ENCODE measurements at regions not wholly inside any gene's neighbourhood (a gene's known extent, or its start where the extent isn't known, plus 50 kb on each side); places are given as distances from the start of the nearest gene placed in this dataset.

DNA sequence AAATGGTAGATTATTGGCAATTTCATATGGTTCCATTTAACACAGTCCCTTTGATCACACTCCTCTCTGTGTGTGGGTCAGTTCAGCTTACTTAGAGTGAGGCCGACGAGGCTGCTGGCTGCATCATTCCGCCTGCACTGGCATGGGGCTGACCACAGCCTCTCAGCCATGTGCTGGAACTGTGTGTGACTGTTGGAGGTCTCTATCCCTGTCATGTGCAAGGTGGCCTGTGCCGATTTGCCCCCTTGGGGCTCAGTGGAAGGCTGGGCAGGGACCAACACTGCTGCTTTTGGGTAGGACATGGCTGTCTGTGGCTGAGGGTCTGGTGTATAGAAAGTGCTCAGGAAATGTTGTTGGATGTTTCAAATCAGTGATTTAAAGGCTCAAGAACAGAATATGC is 454.0 kb upstream of the HS6ST1 start:
- no peak overlapping the region for H3K27ac ChIP-seq
- POLR2A ChIA-PET (ENCODE audit: unreplicated experiment): no interaction called here
- H3K9me2 ChIP-seq (ENCODE audit: insufficient read depth): no peaks in the 10 kb centered on the region
- intact Hi-C loops (cut with micrococcal nuclease; ENCODE audit: unreplicated experiment): no loop called here
- H3K27me3 ChIP-seq (ENCODE audit: insufficient read depth, low read depth): peaks cover 42% of the 10 kb centered on the region
- no peaks in the 10 kb centered on the region for H3K36me3 ChIP-seq (ENCODE audit: low read depth)
- no peaks in the 10 kb centered on the region for H3K79me2 ChIP-seq (ENCODE audit: low read depth)
- no peak overlapping the region for H3K4me2 ChIP-seq
- TF ChIP-seq, protein P1, sequence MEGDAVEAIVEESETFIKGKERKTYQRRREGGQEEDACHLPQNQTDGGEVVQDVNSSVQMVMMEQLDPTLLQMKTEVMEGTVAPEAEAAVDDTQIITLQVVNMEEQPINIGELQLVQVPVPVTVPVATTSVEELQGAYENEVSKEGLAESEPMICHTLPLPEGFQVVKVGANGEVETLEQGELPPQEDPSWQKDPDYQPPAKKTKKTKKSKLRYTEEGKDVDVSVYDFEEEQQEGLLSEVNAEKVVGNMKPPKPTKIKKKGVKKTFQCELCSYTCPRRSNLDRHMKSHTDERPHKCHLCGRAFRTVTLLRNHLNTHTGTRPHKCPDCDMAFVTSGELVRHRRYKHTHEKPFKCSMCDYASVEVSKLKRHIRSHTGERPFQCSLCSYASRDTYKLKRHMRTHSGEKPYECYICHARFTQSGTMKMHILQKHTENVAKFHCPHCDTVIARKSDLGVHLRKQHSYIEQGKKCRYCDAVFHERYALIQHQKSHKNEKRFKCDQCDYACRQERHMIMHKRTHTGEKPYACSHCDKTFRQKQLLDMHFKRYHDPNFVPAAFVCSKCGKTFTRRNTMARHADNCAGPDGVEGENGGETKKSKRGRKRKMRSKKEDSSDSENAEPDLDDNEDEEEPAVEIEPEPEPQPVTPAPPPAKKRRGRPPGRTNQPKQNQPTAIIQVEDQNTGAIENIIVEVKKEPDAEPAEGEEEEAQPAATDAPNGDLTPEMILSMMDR (conservative IDR thresholded peaks at IDR 0.05): no peak
- no peak for TF ChIP-seq EZH2 (IDR thresholded peaks at IDR 0.05; ENCODE audit: low read depth)
- DNase-seq: no peak
- CTCF ChIA-PET: no interaction called here
- no peak overlapping the region for H2AFZ ChIP-seq
- H3F3A ChIP-seq (ENCODE audit: insufficient read depth, low read depth): no peaks in the 10 kb centered on the region
- no peaks in the 10 kb centered on the region for H4K20me1 ChIP-seq (ENCODE audit: insufficient read depth)
- H3K4me3 ChIP-seq: no peak overlapping the region
- no peaks in the 10 kb centered on the region for H3K4me1 ChIP-seq (replicated peaks; ENCODE audit: insufficient read depth)
- BruUV-seq (replicated peaks): no TSS peak
- no peaks in the 10 kb centered on the region for H3K9me3 ChIP-seq (ENCODE audit: insufficient read depth, low read depth)

- DNase-seq: no peak
- H3K79me2 ChIP-seq (ENCODE audit: low read depth): no peaks in the 10 kb centered on the region
- H3K36me3 ChIP-seq (ENCODE audit: low read depth): no peaks in the 10 kb centered on the region
- no peak overlapping the region for H3K4me2 ChIP-seq
- no peak overlapping the region for H3K27ac ChIP-seq
- no TSS peak for BruUV-seq (replicated peaks)
- no peaks in the 10 kb centered on the region for H3K9me3 ChIP-seq (ENCODE audit: insufficient read depth, low read depth)
- no peaks in the 10 kb centered on the region for H3K4me1 ChIP-seq (replicated peaks; ENCODE audit: insufficient read depth)
- intact Hi-C loops (cut with micrococcal nuclease; ENCODE audit: unreplicated experiment): no loop called here
- H3K9me2 ChIP-seq (ENCODE audit: insufficient read depth): no peaks in the 10 kb centered on the region
- POLR2A ChIA-PET (ENCODE audit: unreplicated experiment): no interaction called here
- H3F3A ChIP-seq (ENCODE audit: insufficient read depth, low read depth): no peaks in the 10 kb centered on the region
- no peaks in the 10 kb centered on the region for H4K20me1 ChIP-seq (ENCODE audit: insufficient read depth)
- no peak overlapping the region for H2AFZ ChIP-seq
- TF ChIP-seq, protein P1 (conservative IDR thresholded peaks at IDR 0.05): no peak
- TF ChIP-seq EZH2 (IDR thresholded peaks at IDR 0.05; ENCODE audit: low read depth): no peak
- H3K27me3 ChIP-seq (ENCODE audit: insufficient read depth, low read depth): peaks cover 52% of the 10 kb centered on the region
- no peak overlapping the region for H3K4me3 ChIP-seq
- CTCF ChIA-PET: no interaction called here
Observed at GRCh38 chr2:128773641-128774319, 455.1 kb upstream of the HS6ST1 start.

GRCh38 chr2:128774320-128775216 is 455.9 kb upstream of the HS6ST1 start:
- Histone ChIP-seq H3K4me2 (no peak overlapping the region), H3K9me3 (ENCODE audit: insufficient read depth, low read depth) (no peaks in the 10 kb centered on the region), H3K79me2 (ENCODE audit: low read depth) (no peaks in the 10 kb centered on the region), H3K36me3 (ENCODE audit: low read depth) (no peaks in the 10 kb centered on the region), H3K27ac (no peak overlapping the region), H3F3A (ENCODE audit: insufficient read depth, low read depth) (no peaks in the 10 kb centered on the region), H3K9me2 (ENCODE audit: insufficient read depth) (no peaks in the 10 kb centered on the region), H2AFZ (no peak overlapping the region), H3K27me3 (ENCODE audit: insufficient read depth, low read depth) (peaks cover 59% of the 10 kb centered on the region), H4K20me1 (ENCODE audit: insufficient read depth) (no peaks in the 10 kb centered on the region), H3K4me3 (no peak overlapping the region), H3K4me1 (replicated peaks; ENCODE audit: insufficient read depth) (no peaks in the 10 kb centered on the region)
- TF ChIP-seq EZH2 (IDR thresholded peaks at IDR 0.05; ENCODE audit: low read depth): no peak
- TF ChIP-seq, protein P1 (conservative IDR thresholded peaks at IDR 0.05): no peak
- CTCF ChIA-PET: no interaction called here
- no TSS peak for BruUV-seq (replicated peaks)
- DNase-seq: no peak
- POLR2A ChIA-PET (ENCODE audit: unreplicated experiment): no interaction called here
- intact Hi-C loops (cut with micrococcal nuclease; ENCODE audit: unreplicated experiment): no loop called here
